HCT116 (cell line): ENCODE measurements at regions not wholly inside any gene's neighbourhood (a gene's known extent, or its start where the extent isn't known, plus 50 kb on each side); places are given as distances from the start of the nearest gene placed in this dataset.

ENCODE experiments used
- EZH2 ChIP-seq: fragments of 200-600 bp; sonication (generic); IDR thresholded peaks from 2 replicates; pipeline ENCODE4 v1.6.1; 2017; ENCODE audit warnings: antibody characterized with exemption, mixed run types
- EZH2phosphoT487 ChIP-seq: fragments of 200-600 bp; IDR thresholded peaks from 2 replicates; pipeline ENCODE4 v1.6.1; 2018; ENCODE audit warnings: antibody characterized with exemption, borderline replicate concordance
- POLR2A ChIP-seq: IDR thresholded peaks from 2 replicates; pipeline ENCODE4 v1.7.0; 2011; ENCODE audit warnings: borderline replicate concordance; ENCODE audit not compliant: insufficient read depth, insufficient read length; ENCODE audit errors: extremely low read depth
- YY1 ChIP-seq: IDR thresholded peaks from 2 replicates; pipeline ENCODE4 v1.6.1; 2011; ENCODE audit warnings: low read length, low read depth, moderate library complexity, mild to moderate bottlenecking; ENCODE audit not compliant: insufficient replicate concordance; ENCODE audit errors: extremely low read depth
- TF ChIP-seq, protein P1 (sequence below), 3 experiments: fragments of 200-600 bp in 1 of 3; sonication (generic) in 1 of 3; IDR thresholded peaks in 2 of 3; conservative IDR thresholded peaks in 1 of 3; 2 replicates each; pipeline ENCODE4 v1.5.1; 2012 to 2017; ENCODE audit warnings: low read depth in 2 of 3, low read length in 2 of 3, antibody characterized with exemption in 1 of 3, borderline replicate concordance in 1 of 3, control low read depth in 1 of 3, mild to moderate bottlenecking in 1 of 3, mixed read lengths in 1 of 3, mixed run types in 1 of 3, moderate library complexity in 1 of 3; ENCODE audit not compliant: insufficient read depth in 1 of 3
- TF ChIP-seq, protein P2 (sequence below): IDR thresholded peaks from 2 replicates; pipeline ENCODE4 v1.6.1; 2012

DNA sequence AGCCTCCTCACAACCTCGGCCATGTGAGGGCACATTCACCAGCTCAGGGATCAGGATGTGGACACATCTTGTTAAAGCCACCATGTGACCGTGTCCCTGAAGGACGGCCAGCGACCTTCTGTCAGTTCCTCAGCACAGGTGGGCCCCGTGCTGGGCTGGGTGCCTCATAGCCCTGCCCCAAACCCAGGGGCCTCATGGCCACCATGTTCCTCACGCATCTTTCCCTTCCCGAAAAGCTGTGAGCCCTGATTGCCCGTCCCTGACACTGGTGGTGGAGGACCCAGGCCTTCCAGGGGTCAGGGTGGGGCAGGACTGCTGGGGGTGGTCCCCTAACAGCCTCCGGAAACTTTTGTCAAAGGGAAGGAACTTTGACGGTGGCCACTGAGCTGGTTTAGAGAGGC lies 60.1 kb upstream of the ADRA2C start:
- TF ChIP-seq, protein P1, sequence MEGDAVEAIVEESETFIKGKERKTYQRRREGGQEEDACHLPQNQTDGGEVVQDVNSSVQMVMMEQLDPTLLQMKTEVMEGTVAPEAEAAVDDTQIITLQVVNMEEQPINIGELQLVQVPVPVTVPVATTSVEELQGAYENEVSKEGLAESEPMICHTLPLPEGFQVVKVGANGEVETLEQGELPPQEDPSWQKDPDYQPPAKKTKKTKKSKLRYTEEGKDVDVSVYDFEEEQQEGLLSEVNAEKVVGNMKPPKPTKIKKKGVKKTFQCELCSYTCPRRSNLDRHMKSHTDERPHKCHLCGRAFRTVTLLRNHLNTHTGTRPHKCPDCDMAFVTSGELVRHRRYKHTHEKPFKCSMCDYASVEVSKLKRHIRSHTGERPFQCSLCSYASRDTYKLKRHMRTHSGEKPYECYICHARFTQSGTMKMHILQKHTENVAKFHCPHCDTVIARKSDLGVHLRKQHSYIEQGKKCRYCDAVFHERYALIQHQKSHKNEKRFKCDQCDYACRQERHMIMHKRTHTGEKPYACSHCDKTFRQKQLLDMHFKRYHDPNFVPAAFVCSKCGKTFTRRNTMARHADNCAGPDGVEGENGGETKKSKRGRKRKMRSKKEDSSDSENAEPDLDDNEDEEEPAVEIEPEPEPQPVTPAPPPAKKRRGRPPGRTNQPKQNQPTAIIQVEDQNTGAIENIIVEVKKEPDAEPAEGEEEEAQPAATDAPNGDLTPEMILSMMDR (IDR thresholded peaks at IDR 0.05 in 2 of 3, conservative IDR thresholded peaks at IDR 0.05 in 1 of 3; ENCODE audit: borderline replicate concordance in 1 of 3, insufficient read depth in 1 of 3, low read depth in 2 of 3, low read length in 2 of 3): no peak
- TF ChIP-seq POLR2A: no peak
- TF ChIP-seq EZH2phosphoT487: no peak
- TF ChIP-seq EZH2: no peak
- TF ChIP-seq, protein P2, sequence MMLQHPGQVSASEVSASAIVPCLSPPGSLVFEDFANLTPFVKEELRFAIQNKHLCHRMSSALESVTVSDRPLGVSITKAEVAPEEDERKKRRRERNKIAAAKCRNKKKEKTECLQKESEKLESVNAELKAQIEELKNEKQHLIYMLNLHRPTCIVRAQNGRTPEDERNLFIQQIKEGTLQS: no peak
- TF ChIP-seq YY1: no peak
